Mesenchymal stem cell (in vitro differentiated cells and primary cell): ENCODE measurements at regions not wholly inside any gene's neighbourhood (a gene's known extent, or its start where the extent isn't known, plus 50 kb on each side); places are given as distances from the start of the nearest gene placed in this dataset.

Experiments
- DNase-seq: peaks from one replicate; pipeline ENCODE4 v3.0.0-alpha.2; 2013
- H2AFZ ChIP-seq: one replicate; pipeline ENCODE4 v1.6.1; 2013; ENCODE audit warnings: low read depth, mild to moderate bottlenecking, control low read depth, inconsistent platforms, low read length, moderate library complexity
- H2AK5ac ChIP-seq: 2 replicates; pipeline ENCODE4 v1.6.1; 2013; ENCODE audit warnings: low read length, moderate library complexity, mild to moderate bottlenecking, inconsistent platforms; ENCODE audit not compliant: severe bottlenecking
- H2BK120ac ChIP-seq: one replicate; pipeline ENCODE4 v1.6.1; 2013; ENCODE audit warnings: low read depth, mild to moderate bottlenecking, inconsistent platforms, low read length, moderate library complexity
- H2BK12ac ChIP-seq, 2 experiments: one replicate each; pipeline ENCODE4 v1.6.1; 2013; ENCODE audit warnings: inconsistent platforms in 2 of 2, low read length in 2 of 2, mild to moderate bottlenecking in 2 of 2, moderate library complexity in 2 of 2, control low read depth in 1 of 2
- H2BK15ac ChIP-seq: one replicate; pipeline ENCODE4 v1.6.1; 2013; ENCODE audit warnings: mild to moderate bottlenecking, low read depth, inconsistent platforms; ENCODE audit not compliant: poor library complexity, severe bottlenecking
- H2BK5ac ChIP-seq: 2 replicates; pipeline ENCODE4 v1.6.1; 2013; ENCODE audit warnings: low read depth, mild to moderate bottlenecking, low read length, control low read depth, inconsistent platforms; ENCODE audit not compliant: poor library complexity, severe bottlenecking
- H3K14ac ChIP-seq, 2 experiments: one replicate each; pipeline ENCODE4 v1.6.1; 2013; ENCODE audit warnings: inconsistent platforms in 2 of 2, low read length in 2 of 2, control low read depth in 1 of 2, mild to moderate bottlenecking in 1 of 2, moderate library complexity in 1 of 2
- H3K18ac ChIP-seq, 2 experiments: one replicate each; pipeline ENCODE4 v1.6.1; 2013; ENCODE audit warnings: inconsistent platforms in 2 of 2, low read length in 2 of 2, control low read depth in 1 of 2, low read depth in 1 of 2, mild to moderate bottlenecking in 1 of 2
- H3K23ac ChIP-seq, 2 experiments: one replicate each; pipeline ENCODE4 v1.6.1; 2013; ENCODE audit warnings: inconsistent platforms in 2 of 2, low read length in 2 of 2, mild to moderate bottlenecking in 2 of 2, moderate library complexity in 2 of 2, control low read depth in 1 of 2
- H3K27ac ChIP-seq: 2 replicates; pipeline ENCODE4 v1.5.1; 2013; ENCODE audit warnings: mild to moderate bottlenecking, moderate library complexity, low read length, control low read depth, inconsistent platforms; ENCODE audit not compliant: poor library complexity, severe bottlenecking
- H3K27me3 ChIP-seq, 2 experiments: 2 replicates each; pipeline versions ENCODE4 v1.6.1 to v1.7.0; 2013; ENCODE audit warnings: low read length in 2 of 2, mild to moderate bottlenecking in 2 of 2, moderate library complexity in 2 of 2, control low read depth in 1 of 2, inconsistent platforms in 1 of 2; ENCODE audit not compliant: control insufficient read depth in 1 of 2, insufficient read depth in 1 of 2
- H3K36me3 ChIP-seq, 2 experiments: 2 replicates each; pipeline versions ENCODE4 v1.6.1 to v1.7.0; 2013; ENCODE audit warnings: low read length in 2 of 2, control low read depth in 1 of 2, inconsistent platforms in 1 of 2, low read depth in 1 of 2, mild to moderate bottlenecking in 1 of 2; ENCODE audit not compliant: insufficient read depth in 2 of 2, control insufficient read depth in 1 of 2
- H3K4ac ChIP-seq, 2 experiments: one replicate each; pipeline ENCODE4 v1.6.1; 2013; ENCODE audit warnings: inconsistent platforms in 2 of 2, low read length in 2 of 2, mild to moderate bottlenecking in 2 of 2, moderate library complexity in 2 of 2, control low read depth in 1 of 2, low read depth in 1 of 2
- H3K4me1 ChIP-seq: 2 replicates; pipeline ENCODE4 v1.6.1; 2013; ENCODE audit warnings: low read depth, low read length, control low read depth; ENCODE audit not compliant: control insufficient read depth, insufficient read depth
- H3K4me2 ChIP-seq: 2 replicates; pipeline ENCODE4 v1.6.1; 2013; ENCODE audit warnings: low read length, mild to moderate bottlenecking, inconsistent platforms; ENCODE audit not compliant: poor library complexity, severe bottlenecking
- H3K4me3 ChIP-seq, 2 experiments: 2 replicates each; pipeline versions ENCODE4 v1.5.1 to v1.7.0; 2013; ENCODE audit warnings: low read length in 2 of 2, mild to moderate bottlenecking in 2 of 2, control low read depth in 1 of 2, low read depth in 1 of 2; ENCODE audit not compliant: insufficient read depth in 1 of 2
- H3K79me1 ChIP-seq: replicated peaks from 2 replicates; pipeline ENCODE4 v1.6.1; 2013; ENCODE audit warnings: mild to moderate bottlenecking, control low read depth, low read length, inconsistent platforms; ENCODE audit not compliant: poor library complexity, severe bottlenecking
- H3K9ac ChIP-seq: 2 replicates; pipeline ENCODE4 v1.7.0; 2013; ENCODE audit warnings: mild to moderate bottlenecking, low read length, moderate library complexity
- H3K9me3 ChIP-seq: 2 replicates; pipeline ENCODE4 v1.7.0; 2013; ENCODE audit warnings: mild to moderate bottlenecking, low read length; ENCODE audit not compliant: control insufficient read depth
- H4K8ac ChIP-seq: one replicate; pipeline ENCODE4 v1.6.1; 2013; ENCODE audit warnings: inconsistent platforms, mild to moderate bottlenecking, low read length, moderate library complexity
- H4K91ac ChIP-seq: one replicate; pipeline ENCODE4 v1.6.1; 2013; ENCODE audit warnings: mild to moderate bottlenecking, low read length, inconsistent platforms
- WGBS: methylation state at CpG from one replicate; pipeline ENCODE4 v1.1.7; 2013; ENCODE audit warnings: mixed read lengths; 5-methylcytosine and 5-hydroxymethylcytosine counted together

GRCh38 chr4:14716691-14717090, 285.6 kb upstream of the CPEB2 start:
- H3K4ac ChIP-seq, result no peak overlapping the region
- H2BK12ac ChIP-seq, result no peak overlapping the region
- no peaks in the 10 kb centered on the region for H3K9me3 ChIP-seq
- H2AK5ac ChIP-seq, result no peak overlapping the region
- H3K4me1 ChIP-seq, result peaks cover 8% of the 10 kb centered on the region
- H3K9ac ChIP-seq, result no peak overlapping the region
- no peak overlapping the region for H2BK5ac ChIP-seq
- no peak overlapping the region for H3K27ac ChIP-seq
- no peak overlapping the region for H3K4me2 ChIP-seq
- H3K23ac ChIP-seq, result no peak overlapping the region
- H4K8ac ChIP-seq, result no peak overlapping the region
- H3K4me3 ChIP-seq, result no peak overlapping the region
- DNase-seq, result no peak
- no peak overlapping the region for H3K18ac ChIP-seq
- no peak overlapping the region for H4K91ac ChIP-seq
- no peaks in the 10 kb centered on the region for H3K27me3 ChIP-seq
- no peak overlapping the region for H3K14ac ChIP-seq
- H2BK120ac ChIP-seq, result no peak overlapping the region
- no peaks in the 10 kb centered on the region for H3K36me3 ChIP-seq
- 93% methylated on average over 3 of the region's 6 CpGs for WGBS
- no peak overlapping the region for H2BK15ac ChIP-seq
- H2AFZ ChIP-seq, result no peak overlapping the region
- no peaks in the 10 kb centered on the region for H3K79me1 ChIP-seq

GRCh38 chr4:14719053-14719452, 283.2 kb upstream of the CPEB2 start:
- H3K23ac ChIP-seq, result no peak overlapping the region
- H3K27ac ChIP-seq, result peak overlapping the region; percentile 35
- H3K9ac ChIP-seq, result no peak overlapping the region
- H2BK12ac ChIP-seq, result no peak overlapping the region
- H3K18ac ChIP-seq, result no peak overlapping the region
- no peaks in the 10 kb centered on the region for H3K9me3 ChIP-seq
- H3K4ac ChIP-seq, result no peak overlapping the region
- H3K36me3 ChIP-seq, result no peaks in the 10 kb centered on the region
- no peak overlapping the region for H2AK5ac ChIP-seq
- no peak overlapping the region for H2BK5ac ChIP-seq
- DNase-seq, result peak; percentile 9
- H3K27me3 ChIP-seq, result no peaks in the 10 kb centered on the region
- H3K14ac ChIP-seq, result no peak overlapping the region
- H2BK120ac ChIP-seq, result no peak overlapping the region
- no peak overlapping the region for H3K4me2 ChIP-seq
- no peaks in the 10 kb centered on the region for H3K79me1 ChIP-seq
- H4K91ac ChIP-seq, result no peak overlapping the region
- H2BK15ac ChIP-seq, result no peak overlapping the region
- H3K4me1 ChIP-seq, result peaks cover 8% of the 10 kb centered on the region
- no peak overlapping the region for H3K4me3 ChIP-seq
- 53% methylated on average over 3 of the region's 3 CpGs for WGBS
- no peak overlapping the region for H4K8ac ChIP-seq
- no peak overlapping the region for H2AFZ ChIP-seq

GRCh38 chr4:14726441-14726840, 275.8 kb upstream of the CPEB2 start:
- Histone ChIP-seq H3K79me1 (no peaks in the 10 kb centered on the region), H4K8ac (no peak overlapping the region), H3K18ac (no peak overlapping the region), H3K9me3 (no peaks in the 10 kb centered on the region), H3K27me3 (no peaks in the 10 kb centered on the region), H3K4me3 (no peak overlapping the region), H2BK12ac (no peak overlapping the region), H2AFZ (no peak overlapping the region), H2BK120ac (no peak overlapping the region), H3K27ac (no peak overlapping the region), H3K36me3 (no peaks in the 10 kb centered on the region), H3K4ac (no peak overlapping the region), H2BK5ac (no peak overlapping the region), H2AK5ac (no peak overlapping the region), H3K4me2 (no peak overlapping the region), H3K4me1 (peaks cover 2% of the 10 kb centered on the region), H4K91ac (no peak overlapping the region), H3K14ac (no peak overlapping the region), H2BK15ac (no peak overlapping the region), H3K23ac (no peak overlapping the region), H3K9ac (no peak overlapping the region)
- 24% methylated on average over 2 of the region's 3 CpGs for WGBS
- DNase-seq, result no peak

GRCh38 chr4:14726877-14727361, 275.4 kb upstream of the CPEB2 start:
- H3K18ac ChIP-seq, result no peak overlapping the region

More at GRCh38 chr4:14726877-14727361, 275.4 kb upstream of the CPEB2 start:
- Histone ChIP-seq H2AFZ (no peak overlapping the region), H2BK15ac (no peak overlapping the region), H3K4me2 (no peak overlapping the region), H3K27ac (no peak overlapping the region), H3K27me3 (no peaks in the 10 kb centered on the region), H3K23ac (no peak overlapping the region), H4K91ac (no peak overlapping the region), H3K36me3 (no peaks in the 10 kb centered on the region), H2BK5ac (no peak overlapping the region), H2BK120ac (no peak overlapping the region), H3K4me3 (no peak overlapping the region), H3K14ac (no peak overlapping the region), H3K4ac (no peak overlapping the region), H3K79me1 (no peaks in the 10 kb centered on the region), H3K9ac (no peak overlapping the region), H2AK5ac (no peak overlapping the region), H2BK12ac (no peak overlapping the region), H3K4me1 (peaks cover 2% of the 10 kb centered on the region), H4K8ac (no peak overlapping the region), H3K9me3 (no peaks in the 10 kb centered on the region)
- no peak for DNase-seq
- WGBS, result 44% methylated on average over 2 of the region's 4 CpGs
